Common myeloid progenitor, CD34-positive (primary cell): ENCODE measurements at regions not wholly inside any gene's neighbourhood (a gene's known extent, or its start where the extent isn't known, plus 50 kb on each side); places are given as distances from the start of the nearest gene placed in this dataset.
"Not testable (repeated sequence)": the region's sequence is repeated elsewhere in the genome, so short reads cannot be mapped to it uniquely, and the experiment has no call there.

Experiments
- CTCF ChIA-PET: fragments of 350-600 bp; sonication (Branson Sonifier 250); formaldehyde crosslinking; loops from one replicate; lab custom pipeline; 2021; ENCODE audit warnings: antibody characterized with exemption; lab: Charles Lee
- POLR2A ChIA-PET: fragments of 350-600 bp; sonication (Branson Sonifier 250); formaldehyde crosslinking; loops from one replicate; lab custom pipeline; 2021; ENCODE audit warnings: antibody characterized with exemption; lab: Charles Lee
- DNase-seq, 3 donors: peaks; one replicate each; pipeline versions ENCODE4 v3.0.0 to v3.0.0-alpha.2; 2013
- H3K27ac ChIP-seq, 2 experiments: 1 replicate in 1 of 2; 2 replicates in 1 of 2; pipeline ENCODE4 v1.7.0; 2013; ENCODE audit warnings: inconsistent platforms in 2 of 2, low read length in 2 of 2, mild to moderate bottlenecking in 2 of 2, low read depth in 1 of 2, moderate library complexity in 1 of 2; ENCODE audit not compliant: severe bottlenecking in 2 of 2, insufficient read depth in 1 of 2, poor library complexity in 1 of 2
- H3K27me3 ChIP-seq, 5 experiments: replicated peaks in 2 of 5; 1 replicate in 3 of 5; 2 replicates in 2 of 5; pipeline versions ENCODE4 v1.6.1 to v1.7.0; 2013; ENCODE audit warnings: low read length in 4 of 5, mild to moderate bottlenecking in 2 of 5, moderate library complexity in 2 of 5, inconsistent platforms in 1 of 5; ENCODE audit not compliant: insufficient read depth in 5 of 5, control insufficient read depth in 4 of 5
- H3K36me3 ChIP-seq, 4 experiments: 1 replicate in 2 of 4; 2 replicates in 2 of 4; pipeline versions ENCODE4 v1.6.1 to v1.7.0; 2013; ENCODE audit warnings: low read length in 3 of 4, control low read depth in 1 of 4, mild to moderate bottlenecking in 1 of 4; ENCODE audit not compliant: control insufficient read depth in 4 of 4, insufficient read depth in 4 of 4
- H3K4me1 ChIP-seq, 4 experiments: 1 replicate in 3 of 4; 2 replicates in 1 of 4; pipeline versions ENCODE4 v1.6.1 to v1.7.1; 2013; ENCODE audit warnings: low read length in 3 of 4, mild to moderate bottlenecking in 3 of 4, control low read depth in 1 of 4, inconsistent platforms in 1 of 4, moderate library complexity in 1 of 4; ENCODE audit not compliant: control insufficient read depth in 4 of 4, insufficient read depth in 4 of 4; ENCODE audit errors: control extremely low read depth in 1 of 4
- H3K4me3 ChIP-seq, 7 experiments: 1 replicate in 4 of 7; 2 replicates in 3 of 7; pipeline versions ENCODE4 v1.5.1 to v1.7.0; 2013; ENCODE audit warnings: mild to moderate bottlenecking in 7 of 7, low read length in 6 of 7, moderate library complexity in 6 of 7, inconsistent platforms in 2 of 7, low read depth in 2 of 7, control low read depth in 1 of 7; ENCODE audit not compliant: insufficient read depth in 4 of 7, control insufficient read depth in 1 of 7; ENCODE audit errors: extremely low read depth in 1 of 7
- H3K9me3 ChIP-seq, 5 experiments: 1 replicate in 4 of 5; 2 replicates in 1 of 5; pipeline versions ENCODE4 v1.6.1 to v1.7.1; 2013; ENCODE audit warnings: low read length in 4 of 5, mild to moderate bottlenecking in 2 of 5, inconsistent platforms in 1 of 5, low read depth in 1 of 5, moderate library complexity in 1 of 5; ENCODE audit not compliant: control insufficient read depth in 4 of 5, insufficient read depth in 2 of 5; ENCODE audit errors: control extremely low read depth in 1 of 5
- WGBS: methylation state at CpG from one replicate; pipeline ENCODE4 v1.1.5; 2013; ENCODE audit not compliant: insufficient coverage; 5-methylcytosine and 5-hydroxymethylcytosine counted together

GRCh38 chr1:196009362-196009761 is 598.9 kb downstream of the KCNT2 start:
- H3K4me1 ChIP-seq = no peaks in the 10 kb centered on the region
- H3K27me3 ChIP-seq = no peaks in the 10 kb centered on the region
- no peaks in the 10 kb centered on the region for H3K9me3 ChIP-seq
- POLR2A ChIA-PET = no interaction called here
- H3K36me3 ChIP-seq = no peaks in the 10 kb centered on the region
- H3K27ac ChIP-seq = no peak overlapping the region
- no peak overlapping the region for H3K4me3 ChIP-seq
- no peak for DNase-seq
- CTCF ChIA-PET = no interaction called here

GRCh38 chr1:196007763-196008162 is 600.5 kb downstream of the KCNT2 start:
- Histone ChIP-seq H3K27me3 (no peaks in the 10 kb centered on the region), H3K36me3 (no peaks in the 10 kb centered on the region), H3K27ac (no peak overlapping the region), H3K9me3 (no peaks in the 10 kb centered on the region), H3K4me1 (no peaks in the 10 kb centered on the region), H3K4me3 (no peak overlapping the region)
- DNase-seq = no peak
- WGBS = no CpG with 5 or more reads among the region's 1 CpG
- ChIA-PET POLR2A (no interaction called here), CTCF (no interaction called here)

GRCh38 chr1:196005426-196005825 is 602.8 kb downstream of the KCNT2 start:
- ChIA-PET POLR2A (no interaction called here), CTCF (no interaction called here)
- Histone ChIP-seq H3K27ac (no peak overlapping the region), H3K27me3 (no peaks in the 10 kb centered on the region), H3K4me1 (no peaks in the 10 kb centered on the region), H3K4me3 (no peak overlapping the region), H3K9me3 (no peaks in the 10 kb centered on the region), H3K36me3 (no peaks in the 10 kb centered on the region)
- no peak for DNase-seq
- no CpG with 5 or more reads among the region's 1 CpG for WGBS

- POLR2A ChIA-PET, H3K9me3 ChIP-seq, H3K27me3 ChIP-seq, DNase-seq, H3K27ac ChIP-seq, CTCF ChIA-PET, H3K4me1 ChIP-seq, H3K4me3 ChIP-seq, H3K36me3 ChIP-seq: not testable (repeated sequence)
- WGBS = 96% methylated on average over 3 of the region's 5 CpGs
Measured at GRCh38 chr1:196004388-196004787, 603.9 kb downstream of the KCNT2 start.

- POLR2A ChIA-PET = no interaction called here
- Histone ChIP-seq H3K9me3 (no peaks in the 10 kb centered on the region), H3K27me3 (no peaks in the 10 kb centered on the region), H3K27ac (no peak overlapping the region), H3K4me1 (no peaks in the 10 kb centered on the region), H3K4me3 (no peak overlapping the region), H3K36me3 (no peaks in the 10 kb centered on the region)
- CTCF ChIA-PET = interaction anchor here (0.8 kb wide), 1 partner anchor 20 kb away, joined by 3 read pairs; no protein-coding TSS in a partner anchor
- DNase-seq = no peak
- WGBS = 100% methylated on average over 2 of the region's 3 CpGs
Measured at GRCh38 chr1:196002906-196003305, 605.3 kb downstream of the KCNT2 start.

- H3K9me3 ChIP-seq, DNase-seq, POLR2A ChIA-PET, H3K27ac ChIP-seq, H3K4me1 ChIP-seq, H3K4me3 ChIP-seq, H3K27me3 ChIP-seq, H3K36me3 ChIP-seq: not testable (repeated sequence)
- 100% methylated on average over 2 of the region's 4 CpGs for WGBS
- CTCF ChIA-PET = interaction anchor here (0.8 kb wide), 1 partner anchor 21 kb away, joined by 3 read pairs; no protein-coding TSS in a partner anchor
Measured at GRCh38 chr1:196002296-196002695, 605.9 kb downstream of the KCNT2 start.

- CTCF ChIA-PET = no interaction called here
- H3K27me3 ChIP-seq = no peaks in the 10 kb centered on the region
- DNase-seq = no peak
- H3K27ac ChIP-seq = no peak overlapping the region
- no CpG with 5 or more reads among the region's 3 CpGs for WGBS
- H3K9me3 ChIP-seq = no peaks in the 10 kb centered on the region
- POLR2A ChIA-PET = no interaction called here
- no peak overlapping the region for H3K4me3 ChIP-seq
- H3K4me1 ChIP-seq = no peaks in the 10 kb centered on the region
- no peaks in the 10 kb centered on the region for H3K36me3 ChIP-seq
Measured at GRCh38 chr1:196001188-196001587, 607.1 kb downstream of the KCNT2 start.
